ENCODE measurements at regions not wholly inside any gene's neighbourhood (a gene's known extent, or its start where the extent isn't known, plus 50 kb on each side); places are given as distances from the start of the nearest gene placed in this dataset.
"Not testable (repeated sequence)": the region's sequence is repeated elsewhere in the genome, so short reads cannot be mapped to it uniquely, and the experiment has no call there.

GRCh38 chr4:55251896-55252295 lies 94.1 kb upstream of the SRD5A3 start:
- no peak for DNase-seq (ENCODE audit: low read depth)

GRCh38 chr4:55253948-55254593 lies 92.0 kb upstream of the SRD5A3 start:
- DNase-seq (ENCODE audit: low read depth): no peak

- DNase-seq (ENCODE audit: low read depth): peak; percentile 63
Observed at GRCh38 chr4:55255179-55255578, 90.9 kb upstream of the SRD5A3 start.

GRCh38 chr4:55256787-55257186 lies 89.3 kb upstream of the SRD5A3 start:
- DNase-seq (ENCODE audit: low read depth): no peak

- peak; percentile 4 for DNase-seq (ENCODE audit: low read depth)
Observed at GRCh38 chr4:55258152-55258865, 87.7 kb upstream of the SRD5A3 start.

- DNase-seq (ENCODE audit: low read depth): no peak
Observed at GRCh38 chr4:55259294-55259693, 86.7 kb upstream of the SRD5A3 start.

GRCh38 chr4:55269470-55269869 lies 76.6 kb upstream of the SRD5A3 start:
- DNase-seq (ENCODE audit: low read depth): no peak

- no peak for DNase-seq (ENCODE audit: low read depth)
Observed at GRCh38 chr4:55269995-55270394, 76.0 kb upstream of the SRD5A3 start.

GRCh38 chr4:55270481-55270880 lies 75.6 kb upstream of the SRD5A3 start:
- no peak for DNase-seq (ENCODE audit: low read depth)

GRCh38 chr4:55272102-55272501 lies 73.9 kb upstream of the SRD5A3 start:
- DNase-seq (ENCODE audit: low read depth): no peak

- no peak for DNase-seq (ENCODE audit: low read depth)
Observed at GRCh38 chr4:55272589-55272988, 73.5 kb upstream of the SRD5A3 start.

- no peak for DNase-seq (ENCODE audit: low read depth)
Observed at GRCh38 chr4:55277011-55277410, 69.0 kb upstream of the SRD5A3 start.

GRCh38 chr4:55278316-55278715 lies 67.7 kb upstream of the SRD5A3 start:
- DNase-seq (ENCODE audit: low read depth): no peak

GRCh38 chr4:55280474-55280873 lies 65.6 kb upstream of the SRD5A3 start:
- DNase-seq (ENCODE audit: low read depth): not testable (repeated sequence)

GRCh38 chr4:55281118-55281683 lies 64.8 kb upstream of the SRD5A3 start:
- DNase-seq (ENCODE audit: low read depth): not testable (repeated sequence)

GRCh38 chr4:55284331-55284730 lies 61.7 kb upstream of the SRD5A3 start:
- DNase-seq (ENCODE audit: low read depth): no peak

- DNase-seq (ENCODE audit: low read depth): no peak
Observed at GRCh38 chr4:55291227-55291640, 54.8 kb upstream of the SRD5A3 start.

GRCh38 chr4:55296096-55296495 lies 49.9 kb upstream of the SRD5A3 start:
- no peak for DNase-seq (ENCODE audit: low read depth)

Measured in GM04504 (cell line).